Endothelial cell of umbilical vein (primary cell): ENCODE measurements at regions not wholly inside any gene's neighbourhood (a gene's known extent, or its start where the extent isn't known, plus 50 kb on each side); places are given as distances from the start of the nearest gene placed in this dataset.

Experiments
- BruUV-seq: library from RNA; stranded (reverse); fragments of 400-500 nt; replicated peaks from 2 replicates; lab custom pipeline; 2021; lab: Mats Ljungman, UMichigan
- CTCF ChIA-PET: fragments of 300-600, 350-600 bp; sonication (Branson Sonifier 250); formaldehyde crosslinking; loops from one replicate; lab custom pipeline; 2021; ENCODE audit warnings: antibody characterized with exemption, inconsistent platforms; lab: Charles Lee
- POLR2A ChIA-PET: fragments of 300-600, 350-600 bp; sonication (Branson Sonifier 250); formaldehyde crosslinking; loops from one replicate; lab custom pipeline; 2021; ENCODE audit warnings: antibody characterized with exemption, inconsistent platforms; lab: Charles Lee
- DNase-seq: peaks from one replicate; pipeline ENCODE4 v3.0.0-alpha.2; 2011; ENCODE audit warnings: low read depth, low spot score
- FAIRE-seq: peaks from 2 replicates; lab custom pipeline; 2011; peaks lifted over from hg19 to GRCh38; lab: Jason Lieb, UNC
- H2AFZ ChIP-seq: 2 replicates; pipeline ENCODE4 v1.6.0; 2012; ENCODE audit warnings: low read depth, low read length, control low read depth, inconsistent platforms
- H3K27ac ChIP-seq: 2 replicates; pipeline ENCODE4 v1.5.1; 2011; ENCODE audit warnings: low read depth, mild to moderate bottlenecking, control low read depth, low read length, moderate library complexity; ENCODE audit not compliant: insufficient read depth
- H3K27me3 ChIP-seq, 2 experiments: 2 replicates each; pipeline versions ENCODE4 v1.6.0 to v1.6.1; 2011; ENCODE audit warnings: low read length in 2 of 2, mixed read lengths in 1 of 2; ENCODE audit not compliant: control insufficient read depth in 2 of 2, insufficient read depth in 2 of 2
- H3K36me3 ChIP-seq, 2 experiments: 2 replicates in 1 of 2; 3 replicates in 1 of 2; pipeline ENCODE4 v1.5.1; 2011; ENCODE audit warnings: low read length in 2 of 2, mild to moderate bottlenecking in 1 of 2, moderate library complexity in 1 of 2; ENCODE audit not compliant: control insufficient read depth in 2 of 2, insufficient read depth in 2 of 2; ENCODE audit errors: extremely low read depth in 1 of 2
- H3K4me1 ChIP-seq: 3 replicates; pipeline ENCODE4 v1.5.1; 2011; ENCODE audit warnings: mild to moderate bottlenecking, low read length; ENCODE audit not compliant: control insufficient read depth, insufficient read depth; ENCODE audit errors: extremely low read depth
- H3K4me2 ChIP-seq: 2 replicates; pipeline ENCODE4 v1.6.1; 2011; ENCODE audit warnings: low read length, control low read depth, mixed read lengths; ENCODE audit not compliant: insufficient read depth
- H3K4me3 ChIP-seq, 3 experiments: fragments of 200-600 bp in 1 of 3; sonication (generic), shearing (Covaris generic) in 1 of 3; replicated peaks in 1 of 3; 2 replicates each; pipeline ENCODE4 v1.5.1; 2011 to 2016; ENCODE audit warnings: control low read depth in 3 of 3, low read length in 3 of 3, mild to moderate bottlenecking in 2 of 3, inconsistent platforms in 1 of 3, low read depth in 1 of 3, moderate library complexity in 1 of 3; ENCODE audit not compliant: insufficient read depth in 1 of 3
- H3K79me2 ChIP-seq: 2 replicates; pipeline ENCODE4 v1.6.0; 2012; ENCODE audit warnings: low read length, inconsistent platforms; ENCODE audit not compliant: control insufficient read depth, insufficient read depth
- H3K9ac ChIP-seq: replicated peaks from 2 replicates; pipeline ENCODE3; 2011; ENCODE audit warnings: low read length, control low read depth; ENCODE audit not compliant: insufficient read depth; ENCODE audit errors: extremely low read depth
- H3K9me1 ChIP-seq: replicated peaks from 3 replicates; pipeline ENCODE4 v1.6.0; 2011; ENCODE audit warnings: mild to moderate bottlenecking, low read length; ENCODE audit not compliant: control insufficient read depth, insufficient read depth; ENCODE audit errors: extremely low read depth
- H3K9me3 ChIP-seq: replicated peaks from 2 replicates; pipeline ENCODE4 v1.5.1; 2012; ENCODE audit warnings: low read length, inconsistent platforms; ENCODE audit not compliant: control insufficient read depth, insufficient read depth
- H4K20me1 ChIP-seq: replicated peaks from 2 replicates; pipeline ENCODE3; 2011; ENCODE audit warnings: mild to moderate bottlenecking, low read length; ENCODE audit not compliant: control insufficient read depth, insufficient read depth; ENCODE audit errors: extremely low read depth
- EZH2 ChIP-seq: IDR thresholded peaks from 2 replicates; pipeline ENCODE4 v1.6.1; 2012; ENCODE audit warnings: borderline replicate concordance, low read depth, mild to moderate bottlenecking, moderate library complexity, low read length, inconsistent platforms; ENCODE audit not compliant: severe bottlenecking
- FOS ChIP-seq: IDR thresholded peaks from 2 replicates; pipeline ENCODE4 v1.6.1; 2011; ENCODE audit warnings: mild to moderate bottlenecking, low read length, moderate library complexity, borderline replicate concordance; ENCODE audit not compliant: insufficient read depth
- GATA2 ChIP-seq: IDR thresholded peaks from 2 replicates; pipeline ENCODE4 v1.7.0; 2011; ENCODE audit warnings: low read depth, mild to moderate bottlenecking, moderate library complexity, mixed read lengths, low read length; ENCODE audit not compliant: insufficient read length, insufficient read depth
- JUN ChIP-seq: IDR thresholded peaks from 2 replicates; pipeline ENCODE4 v1.6.1; 2011; ENCODE audit warnings: borderline replicate concordance, low read depth; ENCODE audit not compliant: insufficient read length, insufficient read depth
- MYC ChIP-seq: IDR thresholded peaks from one replicate; pipeline ENCODE4 v1.6.1; 2011; ENCODE audit warnings: mild to moderate bottlenecking, low read depth, low read length
- POLR2A ChIP-seq: IDR thresholded peaks from 2 replicates; pipeline ENCODE4 v1.6.1; 2012; ENCODE audit warnings: low read depth, mild to moderate bottlenecking, control low read depth, low read length
- POLR2AphosphoS5 ChIP-seq: IDR thresholded peaks from 2 replicates; pipeline ENCODE4 v1.6.1; 2012; ENCODE audit warnings: low read depth, mild to moderate bottlenecking, control low read depth, low read length, moderate library complexity; ENCODE audit not compliant: insufficient read depth
- dilution Hi-C: fragments of 300-500 bp; cut with MboI; formaldehyde crosslinking; loops from one replicate; pipeline ENCODE4 v1.15.0; 2019; ENCODE audit warnings: low sequenced_read_pairs; ENCODE audit not compliant: extremely low pct_ligation_motif_present
- intact Hi-C: fragments of 100-400 bp; cut with micrococcal nuclease; formaldehyde crosslinking; loops from one replicate; pipeline ENCODE4 v1.10.0; 2022
- TF ChIP-seq, protein P1 (sequence below): IDR thresholded peaks from 2 replicates; pipeline ENCODE4 v1.6.1; 2011; ENCODE audit not compliant: insufficient read depth, insufficient read length
- TF ChIP-seq, protein P2 (sequence below), 2 donors: IDR thresholded peaks; 1 replicate in 1 of 2; 2 replicates in 1 of 2; pipeline ENCODE4 v1.5.1; 2011; ENCODE audit warnings: low read length in 2 of 2, mild to moderate bottlenecking in 2 of 2, moderate library complexity in 2 of 2, control low read depth in 1 of 2, inconsistent platforms in 1 of 2, low read depth in 1 of 2; ENCODE audit not compliant: insufficient read depth in 1 of 2; ENCODE audit errors: extremely low read depth in 1 of 2

DNA sequence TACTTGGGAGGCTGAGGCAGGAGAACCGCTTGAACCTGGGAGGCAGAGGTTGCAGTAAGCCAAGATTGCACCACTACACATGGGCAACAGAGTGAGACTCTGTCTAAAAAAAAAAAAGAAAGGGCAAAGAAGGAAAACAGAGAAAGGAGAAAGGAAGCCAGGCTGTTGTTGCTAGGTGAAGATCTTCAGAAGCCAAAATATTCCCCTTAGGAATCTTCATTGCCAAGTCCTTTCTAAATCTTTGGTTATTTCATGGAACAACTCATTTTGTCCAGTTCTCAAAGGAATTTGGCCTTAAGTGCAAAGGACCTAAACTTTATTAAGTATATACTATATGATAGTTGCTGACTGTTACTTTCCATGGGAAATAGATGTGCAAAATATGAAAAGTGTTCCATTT lies 59.2 kb upstream of the OSBPL11 start:
- ChIA-PET CTCF (no interaction called here), POLR2A (no interaction called here)
- DNase-seq (no peak), FAIRE-seq (no peak)
- H3K9me3 ChIP-seq = no peaks in the 10 kb centered on the region
- H3K27ac ChIP-seq = no peak overlapping the region
- no peaks in the 10 kb centered on the region for H3K79me2 ChIP-seq
- H3K9me1 ChIP-seq = no peaks in the 10 kb centered on the region
- H3K4me3 ChIP-seq = no peak overlapping the region
- H2AFZ ChIP-seq = no peak overlapping the region
- TF ChIP-seq JUN (no peak), MYC (no peak), POLR2A (no peak), EZH2 (no peak), FOS (no peak), POLR2AphosphoS5 (no peak), GATA2 (no peak)
- TF ChIP-seq, protein P1, sequence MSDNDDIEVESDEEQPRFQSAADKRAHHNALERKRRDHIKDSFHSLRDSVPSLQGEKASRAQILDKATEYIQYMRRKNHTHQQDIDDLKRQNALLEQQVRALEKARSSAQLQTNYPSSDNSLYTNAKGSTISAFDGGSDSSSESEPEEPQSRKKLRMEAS = no peak
- TF ChIP-seq, protein P2, sequence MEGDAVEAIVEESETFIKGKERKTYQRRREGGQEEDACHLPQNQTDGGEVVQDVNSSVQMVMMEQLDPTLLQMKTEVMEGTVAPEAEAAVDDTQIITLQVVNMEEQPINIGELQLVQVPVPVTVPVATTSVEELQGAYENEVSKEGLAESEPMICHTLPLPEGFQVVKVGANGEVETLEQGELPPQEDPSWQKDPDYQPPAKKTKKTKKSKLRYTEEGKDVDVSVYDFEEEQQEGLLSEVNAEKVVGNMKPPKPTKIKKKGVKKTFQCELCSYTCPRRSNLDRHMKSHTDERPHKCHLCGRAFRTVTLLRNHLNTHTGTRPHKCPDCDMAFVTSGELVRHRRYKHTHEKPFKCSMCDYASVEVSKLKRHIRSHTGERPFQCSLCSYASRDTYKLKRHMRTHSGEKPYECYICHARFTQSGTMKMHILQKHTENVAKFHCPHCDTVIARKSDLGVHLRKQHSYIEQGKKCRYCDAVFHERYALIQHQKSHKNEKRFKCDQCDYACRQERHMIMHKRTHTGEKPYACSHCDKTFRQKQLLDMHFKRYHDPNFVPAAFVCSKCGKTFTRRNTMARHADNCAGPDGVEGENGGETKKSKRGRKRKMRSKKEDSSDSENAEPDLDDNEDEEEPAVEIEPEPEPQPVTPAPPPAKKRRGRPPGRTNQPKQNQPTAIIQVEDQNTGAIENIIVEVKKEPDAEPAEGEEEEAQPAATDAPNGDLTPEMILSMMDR (IDR thresholded peaks at IDR 0.05; ENCODE audit: extremely low read depth in 1 of 2, insufficient read depth in 1 of 2, low read depth in 1 of 2, low read length in 2 of 2) = no peak
- no peak overlapping the region for H3K9ac ChIP-seq
- BruUV-seq = no TSS peak
- H4K20me1 ChIP-seq = no peaks in the 10 kb centered on the region
- H3K36me3 ChIP-seq = no peaks in the 10 kb centered on the region
- H3K27me3 ChIP-seq = peaks cover 0 to 2% of the 10 kb centered on the region in 2 experiments
- H3K4me1 ChIP-seq = no peaks in the 10 kb centered on the region
- intact Hi-C loops = no loop called here
- no peak overlapping the region for H3K4me2 ChIP-seq
- dilution Hi-C loops = no loop called here
